ENCODE measurements at regions not wholly inside any gene's neighbourhood (a gene's known extent, or its start where the extent isn't known, plus 50 kb on each side); places are given as distances from the start of the nearest gene placed in this dataset.

- under 1% methylated on average over 5 of the region's 6 CpGs for WGBS (ENCODE audit: low lambda C conversion rate)
- H3K27ac ChIP-seq (ENCODE audit: low read depth in 2 of 2, low read length in 1 of 2): no peak overlapping the region
- H3F3A ChIP-seq (replicated peaks; ENCODE audit: insufficient read depth): no peaks in the 10 kb centered on the region
- no peak overlapping the region for H3K9ac ChIP-seq
- H3K79me2 ChIP-seq (ENCODE audit: insufficient read depth): no peaks in the 10 kb centered on the region
- POLR2A ChIA-PET: no interaction called here
- no peak overlapping the region for H3K4me3 ChIP-seq (ENCODE audit: low read depth in 2 of 2, low read length in 1 of 2)
- CTCF ChIA-PET: no interaction called here
- H3K4me2 ChIP-seq: no peak overlapping the region
- H3K36me3 ChIP-seq (replicated peaks in 1 of 2; ENCODE audit: control insufficient read depth in 1 of 2, insufficient read depth in 2 of 2, low read length in 1 of 2): no peaks in the 10 kb centered on the region
- no peaks in the 10 kb centered on the region for H3K27me3 ChIP-seq (ENCODE audit: insufficient read depth)
- DNase-seq: no peak
- H4K20me1 ChIP-seq (ENCODE audit: insufficient read depth): no peaks in the 10 kb centered on the region
- TF ChIP-seq, protein P1, sequence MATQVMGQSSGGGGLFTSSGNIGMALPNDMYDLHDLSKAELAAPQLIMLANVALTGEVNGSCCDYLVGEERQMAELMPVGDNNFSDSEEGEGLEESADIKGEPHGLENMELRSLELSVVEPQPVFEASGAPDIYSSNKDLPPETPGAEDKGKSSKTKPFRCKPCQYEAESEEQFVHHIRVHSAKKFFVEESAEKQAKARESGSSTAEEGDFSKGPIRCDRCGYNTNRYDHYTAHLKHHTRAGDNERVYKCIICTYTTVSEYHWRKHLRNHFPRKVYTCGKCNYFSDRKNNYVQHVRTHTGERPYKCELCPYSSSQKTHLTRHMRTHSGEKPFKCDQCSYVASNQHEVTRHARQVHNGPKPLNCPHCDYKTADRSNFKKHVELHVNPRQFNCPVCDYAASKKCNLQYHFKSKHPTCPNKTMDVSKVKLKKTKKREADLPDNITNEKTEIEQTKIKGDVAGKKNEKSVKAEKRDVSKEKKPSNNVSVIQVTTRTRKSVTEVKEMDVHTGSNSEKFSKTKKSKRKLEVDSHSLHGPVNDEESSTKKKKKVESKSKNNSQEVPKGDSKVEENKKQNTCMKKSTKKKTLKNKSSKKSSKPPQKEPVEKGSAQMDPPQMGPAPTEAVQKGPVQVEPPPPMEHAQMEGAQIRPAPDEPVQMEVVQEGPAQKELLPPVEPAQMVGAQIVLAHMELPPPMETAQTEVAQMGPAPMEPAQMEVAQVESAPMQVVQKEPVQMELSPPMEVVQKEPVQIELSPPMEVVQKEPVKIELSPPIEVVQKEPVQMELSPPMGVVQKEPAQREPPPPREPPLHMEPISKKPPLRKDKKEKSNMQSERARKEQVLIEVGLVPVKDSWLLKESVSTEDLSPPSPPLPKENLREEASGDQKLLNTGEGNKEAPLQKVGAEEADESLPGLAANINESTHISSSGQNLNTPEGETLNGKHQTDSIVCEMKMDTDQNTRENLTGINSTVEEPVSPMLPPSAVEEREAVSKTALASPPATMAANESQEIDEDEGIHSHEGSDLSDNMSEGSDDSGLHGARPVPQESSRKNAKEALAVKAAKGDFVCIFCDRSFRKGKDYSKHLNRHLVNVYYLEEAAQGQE (IDR thresholded peaks at IDR 0.05; ENCODE audit: low read depth, low read length): no peak
- TF ChIP-seq CHD2 (IDR thresholded peaks at IDR 0.05; ENCODE audit: low read length, partially characterized antibody): no peak
- TF ChIP-seq TCF12 (IDR thresholded peaks at IDR 0.05): no peak
- TF ChIP-seq YY1 (IDR thresholded peaks at IDR 0.05; ENCODE audit: low read depth): no peak
- no peak for TF ChIP-seq USF1 (IDR thresholded peaks at IDR 0.05; ENCODE audit: borderline replicate concordance, low read depth)
- no peak for TF ChIP-seq NRF1 (IDR thresholded peaks at IDR 0.05; ENCODE audit: low read depth, low read length)
- H3K4me1 ChIP-seq (ENCODE audit: control insufficient read depth in 1 of 2, insufficient read depth in 2 of 2, low read depth in 1 of 2, low read length in 1 of 2): no peaks in the 10 kb centered on the region
- no peaks in the 10 kb centered on the region for H3K9me3 ChIP-seq
- H3K9me2 ChIP-seq: no peaks in the 10 kb centered on the region
- no peak overlapping the region for H2AFZ ChIP-seq (ENCODE audit: low read depth)
These were observed 219.5 kb downstream of the TMEM47 start for GRCh38 chrX:34437586-34437985.

- no peaks in the 10 kb centered on the region for H3K9me2 ChIP-seq
- CTCF ChIA-PET: no interaction called here
These were observed 230.8 kb downstream of the TMEM47 start for GRCh38 chrX:34426334-34426733.

More at GRCh38 chrX:34426334-34426733, 230.8 kb downstream of the TMEM47 start:
- no peaks in the 10 kb centered on the region for H3K36me3 ChIP-seq (replicated peaks in 1 of 2; ENCODE audit: control insufficient read depth in 1 of 2, insufficient read depth in 2 of 2, low read length in 1 of 2)
- POLR2A ChIA-PET: no interaction called here
- no peak overlapping the region for H3K9ac ChIP-seq
- H3K4me1 ChIP-seq (ENCODE audit: control insufficient read depth in 1 of 2, insufficient read depth in 2 of 2, low read depth in 1 of 2, low read length in 1 of 2): no peaks in the 10 kb centered on the region
- no peaks in the 10 kb centered on the region for H4K20me1 ChIP-seq (ENCODE audit: insufficient read depth)
- no peaks in the 10 kb centered on the region for H3K9me3 ChIP-seq
- H3K4me3 ChIP-seq (ENCODE audit: low read depth in 2 of 2, low read length in 1 of 2): no peak overlapping the region
- H2AFZ ChIP-seq (ENCODE audit: low read depth): no peak overlapping the region
- no peak overlapping the region for H3K27ac ChIP-seq (ENCODE audit: low read depth in 2 of 2, low read length in 1 of 2)
- no peaks in the 10 kb centered on the region for H3K79me2 ChIP-seq (ENCODE audit: insufficient read depth)
- H3K4me2 ChIP-seq: no peak overlapping the region
- no peaks in the 10 kb centered on the region for H3K27me3 ChIP-seq (ENCODE audit: insufficient read depth)
- DNase-seq: no peak
- no peaks in the 10 kb centered on the region for H3F3A ChIP-seq (replicated peaks; ENCODE audit: insufficient read depth)
- TF ChIP-seq TEAD4 (IDR thresholded peaks at IDR 0.05; ENCODE audit: borderline replicate concordance, insufficient read depth) (no peak), TCF12 (IDR thresholded peaks at IDR 0.05) (no peak), SIN3A (IDR thresholded peaks at IDR 0.05; ENCODE audit: borderline replicate concordance, low read depth, low read length) (no peak), YY1 (IDR thresholded peaks at IDR 0.05; ENCODE audit: low read depth) (no peak), NRF1 (IDR thresholded peaks at IDR 0.05; ENCODE audit: low read depth, low read length) (no peak), GABPA (IDR thresholded peaks at IDR 0.05; ENCODE audit: low read depth) (no peak), POLR2AphosphoS5 (IDR thresholded peaks at IDR 0.05; ENCODE audit: low read depth, low read length) (no peak), USF1 (IDR thresholded peaks at IDR 0.05; ENCODE audit: borderline replicate concordance, low read depth) (no peak), MXI1 (IDR thresholded peaks at IDR 0.05; ENCODE audit: low read depth, low read length) (no peak)

Data from SK-N-SH (cell line).